ENCODE measurements at regions not wholly inside any gene's neighbourhood (a gene's known extent, or its start where the extent isn't known, plus 50 kb on each side); places are given as distances from the start of the nearest gene placed in this dataset.

- no peak for TF ChIP-seq POLR2AphosphoS5 (IDR thresholded peaks at IDR 0.05)
- TF ChIP-seq, protein P1, sequence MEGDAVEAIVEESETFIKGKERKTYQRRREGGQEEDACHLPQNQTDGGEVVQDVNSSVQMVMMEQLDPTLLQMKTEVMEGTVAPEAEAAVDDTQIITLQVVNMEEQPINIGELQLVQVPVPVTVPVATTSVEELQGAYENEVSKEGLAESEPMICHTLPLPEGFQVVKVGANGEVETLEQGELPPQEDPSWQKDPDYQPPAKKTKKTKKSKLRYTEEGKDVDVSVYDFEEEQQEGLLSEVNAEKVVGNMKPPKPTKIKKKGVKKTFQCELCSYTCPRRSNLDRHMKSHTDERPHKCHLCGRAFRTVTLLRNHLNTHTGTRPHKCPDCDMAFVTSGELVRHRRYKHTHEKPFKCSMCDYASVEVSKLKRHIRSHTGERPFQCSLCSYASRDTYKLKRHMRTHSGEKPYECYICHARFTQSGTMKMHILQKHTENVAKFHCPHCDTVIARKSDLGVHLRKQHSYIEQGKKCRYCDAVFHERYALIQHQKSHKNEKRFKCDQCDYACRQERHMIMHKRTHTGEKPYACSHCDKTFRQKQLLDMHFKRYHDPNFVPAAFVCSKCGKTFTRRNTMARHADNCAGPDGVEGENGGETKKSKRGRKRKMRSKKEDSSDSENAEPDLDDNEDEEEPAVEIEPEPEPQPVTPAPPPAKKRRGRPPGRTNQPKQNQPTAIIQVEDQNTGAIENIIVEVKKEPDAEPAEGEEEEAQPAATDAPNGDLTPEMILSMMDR (IDR thresholded peaks at IDR 0.05): no peak
Observed at GRCh38 chr1:239647964-239648632, 261.7 kb downstream of the CHRM3 start.
